A673 (cell line): ENCODE measurements at regions not wholly inside any gene's neighbourhood (a gene's known extent, or its start where the extent isn't known, plus 50 kb on each side); places are given as distances from the start of the nearest gene placed in this dataset.

Experiments
- BruUV-seq: library from RNA; stranded (reverse); fragments of 400-500 nt; replicated peaks from 2 replicates; lab custom pipeline; 2021; lab: Mats Ljungman, UMichigan
- CTCF ChIA-PET: fragments of 300-600 bp; sonication (Branson Sonifier 250); formaldehyde crosslinking; loops from one replicate; lab custom pipeline; 2022; ENCODE audit warnings: antibody characterized with exemption; lab: Charles Lee
- POLR2A ChIA-PET: fragments of 300-600 bp; sonication (Branson Sonifier 250); formaldehyde crosslinking; loops from one replicate; lab custom pipeline; 2022; ENCODE audit warnings: antibody characterized with exemption; ENCODE audit not compliant: low non-redundant PET; lab: Charles Lee
- DNase-seq: peaks from one replicate; pipeline ENCODE4 v3.0.0-alpha.2; 2015; ENCODE audit warnings: low spot score
- H3K27ac ChIP-seq: fragments of 200-600 bp; sonication (generic); 2 replicates; pipeline ENCODE4 v1.5.1; 2016; ENCODE audit warnings: mixed run types, low read depth, mild to moderate bottlenecking, mixed read lengths, antibody characterized with exemption, low read length; ENCODE audit not compliant: poor library complexity, severe bottlenecking
- H3K27me3 ChIP-seq: fragments of 200-600 bp; sonication (generic); replicated peaks from 2 replicates; pipeline ENCODE4 v1.6.1; 2017; ENCODE audit warnings: mixed run types, low read depth, mild to moderate bottlenecking, mixed read lengths, antibody characterized with exemption, low read length; ENCODE audit not compliant: insufficient read depth, poor library complexity
- H3K36me3 ChIP-seq: fragments of 200-600 bp; sonication (generic); 2 replicates; pipeline ENCODE4 v1.6.1; 2016; ENCODE audit warnings: mixed run types, mild to moderate bottlenecking, mixed read lengths, antibody characterized with exemption, low read length; ENCODE audit not compliant: insufficient read depth, poor library complexity, severe bottlenecking
- H3K4me1 ChIP-seq: fragments of 200-600 bp; sonication (generic); 2 replicates; pipeline ENCODE4 v1.6.1; 2017; ENCODE audit warnings: mixed run types, mild to moderate bottlenecking, mixed read lengths, antibody characterized with exemption, low read length; ENCODE audit not compliant: insufficient read depth, poor library complexity, severe bottlenecking
- H3K4me3 ChIP-seq: fragments of 200-600 bp; sonication (generic); 2 replicates; pipeline ENCODE4 v1.5.1; 2016; ENCODE audit warnings: low read depth, mixed run types, mild to moderate bottlenecking, mixed read lengths, low read length; ENCODE audit not compliant: poor library complexity, severe bottlenecking
- H3K9me3 ChIP-seq: fragments of 200-600 bp; sonication (generic); 2 replicates; pipeline ENCODE4 v1.6.1; 2016; ENCODE audit warnings: mixed run types, low read depth, mild to moderate bottlenecking, mixed read lengths, antibody characterized with exemption, low read length; ENCODE audit not compliant: poor library complexity, severe bottlenecking
- CTCF ChIP-seq: fragments of 300-800, 200-600 bp; sonication (generic); conservative IDR thresholded peaks from 2 replicates; pipeline ENCODE4 v1.5.1; 2017; ENCODE audit warnings: low read depth, mild to moderate bottlenecking, antibody characterized with exemption, low read length, moderate library complexity, mixed read lengths
- EZH2 ChIP-seq: fragments of 200-600 bp; sonication (generic); IDR thresholded peaks from 2 replicates; pipeline ENCODE4 v1.6.1; 2017; ENCODE audit warnings: borderline replicate concordance, low read depth, mild to moderate bottlenecking, mixed read lengths, antibody characterized with exemption, low read length; ENCODE audit not compliant: poor library complexity, severe bottlenecking
- intact Hi-C: fragments of 100-400 bp; cut with micrococcal nuclease; formaldehyde crosslinking; loops from one replicate; pipeline ENCODE4 v1.10.0; 2022; ENCODE audit not compliant: unreplicated experiment

DNA sequence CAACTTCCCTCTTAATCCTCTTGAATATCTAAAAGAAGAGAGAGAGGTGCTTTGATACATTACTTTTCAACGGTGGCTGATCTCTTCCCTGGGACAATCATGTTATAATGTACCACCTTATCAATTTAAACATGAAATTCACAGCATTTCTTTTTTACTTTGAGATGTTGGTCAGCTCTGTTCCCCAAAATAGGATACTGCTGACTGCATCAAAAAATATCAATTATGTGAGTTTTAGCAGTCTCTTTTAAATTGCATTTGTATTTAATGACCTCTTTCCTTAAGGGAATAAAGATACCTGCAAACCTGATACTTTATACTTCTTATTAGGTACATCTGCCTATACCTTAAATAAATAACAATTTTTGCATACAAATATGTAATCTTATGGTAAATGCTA lies 58.4 kb upstream of the MARCHF11 start:
- Histone ChIP-seq H3K27ac (no peak overlapping the region), H3K9me3 (no peaks in the 10 kb centered on the region), H3K4me3 (no peak overlapping the region), H3K36me3 (no peaks in the 10 kb centered on the region), H3K4me1 (no peaks in the 10 kb centered on the region), H3K27me3 (peaks cover 22% of the 10 kb centered on the region)
- ChIA-PET CTCF (interaction anchor here (0.6 kb wide), 1 partner anchor 68 kb away, joined by 3 read pairs; no protein-coding TSS in a partner anchor), POLR2A (no interaction called here)
- intact Hi-C loops, result no loop called here
- DNase-seq, result no peak
- no TSS peak for BruUV-seq
- TF ChIP-seq CTCF, result no peak
- no peak for TF ChIP-seq EZH2

GRCh38 chr5:16234598-16234997 lies 55.0 kb upstream of the MARCHF11 start:
- no peak for DNase-seq
- intact Hi-C loops, result no loop called here
- no peaks in the 10 kb centered on the region for H3K36me3 ChIP-seq
- BruUV-seq, result no TSS peak
- ChIA-PET POLR2A (no interaction called here), CTCF (no interaction called here)
- H3K9me3 ChIP-seq, result no peaks in the 10 kb centered on the region
- H3K27me3 ChIP-seq, result peaks cover 31% of the 10 kb centered on the region
- TF ChIP-seq EZH2 (no peak), CTCF (no peak)
- no peaks in the 10 kb centered on the region for H3K4me1 ChIP-seq
- H3K4me3 ChIP-seq, result no peak overlapping the region
- H3K27ac ChIP-seq, result no peak overlapping the region

- Histone ChIP-seq H3K9me3 (no peaks in the 10 kb centered on the region), H3K36me3 (no peaks in the 10 kb centered on the region), H3K27ac (no peak overlapping the region), H3K4me3 (no peak overlapping the region), H3K4me1 (no peaks in the 10 kb centered on the region), H3K27me3 (peaks cover 31% of the 10 kb centered on the region)
- TF ChIP-seq EZH2, result no peak
- TF ChIP-seq CTCF, result no peak
- intact Hi-C loops, result no loop called here
- POLR2A ChIA-PET, result no interaction called here
- CTCF ChIA-PET, result no interaction called here
- no peak for DNase-seq
- BruUV-seq, result no TSS peak
Observed at GRCh38 chr5:16233730-16234129, 54.1 kb upstream of the MARCHF11 start.
